Fibroblast of gingiva (primary cell): ENCODE measurements at regions not wholly inside any gene's neighbourhood (a gene's known extent, or its start where the extent isn't known, plus 50 kb on each side); places are given as distances from the start of the nearest gene placed in this dataset.

Experiments
- DNase-seq: peaks from one replicate; pipeline ENCODE4 v3.0.0-alpha.2; 2011; ENCODE audit warnings: low read depth

DNA sequence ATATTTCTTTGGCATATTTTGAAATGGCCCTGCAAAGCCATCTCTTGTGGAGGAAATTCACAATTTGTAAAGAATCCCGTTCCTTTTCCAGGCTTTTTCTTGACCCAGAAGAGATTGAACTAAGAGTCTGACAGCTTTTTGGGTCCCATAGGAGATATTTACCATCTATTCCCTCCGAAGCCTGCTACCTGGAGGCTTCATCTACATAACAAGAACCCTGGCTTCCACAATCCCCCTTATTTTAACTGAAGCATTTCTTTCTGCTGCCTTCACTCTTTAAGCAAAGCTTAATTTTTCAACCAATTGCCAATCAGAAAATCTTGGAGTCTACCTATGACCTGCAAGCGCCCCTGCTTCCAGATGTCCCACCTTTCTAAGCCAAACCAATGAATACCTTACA lies 248.1 kb upstream of the GADL1 start:
- no peak for DNase-seq

DNA sequence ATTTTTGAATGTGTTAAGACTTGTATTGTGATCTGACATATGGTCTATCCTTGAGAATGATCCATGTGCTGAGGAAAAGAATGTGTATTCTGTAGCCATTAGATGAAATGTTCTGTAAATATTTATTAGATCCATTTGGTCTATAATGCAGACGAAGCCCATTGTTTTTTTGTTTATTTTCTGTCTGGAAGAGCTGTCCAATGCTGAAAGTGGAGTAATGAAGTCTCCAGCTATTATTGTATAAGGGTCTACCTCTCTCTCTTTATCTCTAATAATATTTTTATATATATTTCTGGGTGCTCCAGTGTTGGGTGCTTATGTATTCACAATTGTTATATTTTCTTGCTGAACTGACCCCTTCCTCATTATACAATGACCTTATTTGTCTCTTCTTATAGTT lies 250.6 kb upstream of the GADL1 start:
- DNase-seq = no peak

DNA sequence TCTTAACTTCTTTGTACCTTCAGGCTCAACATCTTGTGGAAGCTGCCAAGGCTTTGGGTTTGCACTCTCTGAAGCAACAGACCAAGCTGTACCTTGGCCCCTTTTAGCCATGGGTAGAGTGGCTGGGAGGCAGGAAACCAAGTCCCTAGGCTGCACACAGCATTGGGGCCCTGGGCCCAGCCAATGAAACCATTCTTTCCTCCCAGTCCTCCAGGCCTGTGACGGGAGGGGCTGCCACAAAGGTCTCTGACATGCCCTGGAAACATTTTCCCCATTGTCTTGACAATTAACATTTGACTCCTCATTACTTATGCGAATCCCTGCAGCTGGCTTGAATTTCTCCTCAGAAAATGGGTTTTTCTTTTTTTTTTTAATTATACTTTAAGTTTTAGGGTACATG lies 253.1 kb upstream of the GADL1 start:
- no peak for DNase-seq

DNA sequence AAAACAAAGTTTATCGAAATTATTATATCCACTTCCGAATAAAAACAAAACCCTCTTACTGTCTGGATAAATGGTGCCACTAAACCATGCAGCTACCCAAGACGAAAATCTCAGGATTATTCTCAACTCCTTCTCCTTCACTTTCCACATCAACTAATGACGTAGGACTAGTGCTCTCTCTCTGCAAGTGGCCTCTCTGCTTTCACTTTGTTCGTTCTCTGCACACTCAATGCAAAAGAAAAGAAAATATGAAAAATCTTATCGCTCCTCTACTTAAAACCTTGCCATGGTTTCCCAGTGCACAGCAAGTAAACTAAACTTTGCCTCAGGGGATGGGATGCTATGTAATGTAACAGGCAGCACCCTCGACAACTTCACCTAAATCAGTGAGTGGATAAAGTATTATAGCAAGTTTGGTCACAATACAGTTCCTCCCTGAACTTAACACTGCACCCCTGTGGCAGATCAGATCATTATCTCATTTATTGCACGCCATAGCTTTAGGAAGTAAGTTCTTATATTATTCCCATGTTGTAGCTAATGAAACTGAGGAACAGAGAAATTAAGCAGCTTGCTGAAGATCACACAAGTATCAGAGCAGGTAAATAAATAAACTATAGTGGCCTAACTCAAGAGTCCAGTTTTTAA lies 262.7 kb upstream of the GADL1 start:
- no peak for DNase-seq

DNA sequence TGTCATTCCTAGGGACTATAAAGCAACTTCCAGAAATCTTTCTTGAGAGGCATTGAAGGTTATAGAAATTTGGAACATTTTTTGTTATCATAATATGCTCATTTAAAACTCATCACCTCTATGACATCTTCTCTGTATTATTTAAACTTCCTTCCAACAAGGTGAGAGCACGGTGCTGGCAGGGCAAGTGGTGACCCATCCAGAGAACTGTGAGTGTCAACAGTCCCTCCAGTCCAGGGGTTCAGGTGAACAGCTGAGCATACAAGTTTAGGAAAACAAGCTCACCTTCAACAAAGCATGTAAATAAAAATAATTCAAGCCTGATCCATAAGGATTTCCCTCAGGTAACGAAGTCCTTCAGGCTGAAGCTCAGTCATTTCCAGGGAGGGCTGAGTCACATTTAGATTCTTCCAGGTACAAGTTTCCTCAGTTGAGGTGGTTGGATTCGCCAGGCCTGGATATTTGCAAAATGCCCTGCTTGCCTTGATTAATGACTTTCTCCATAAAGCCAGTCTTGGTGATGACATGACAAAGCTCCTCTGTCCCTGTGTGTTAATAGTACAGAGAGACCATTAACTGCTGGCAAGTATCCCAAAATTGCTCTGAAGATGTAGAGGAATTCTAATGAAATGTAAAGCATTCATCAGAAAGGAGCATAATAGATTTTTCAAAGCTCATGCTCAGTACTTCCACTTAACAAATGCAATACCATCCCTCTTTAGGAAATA lies 263.6 kb upstream of the GADL1 start:
- peak; percentile 34 for DNase-seq

DNA sequence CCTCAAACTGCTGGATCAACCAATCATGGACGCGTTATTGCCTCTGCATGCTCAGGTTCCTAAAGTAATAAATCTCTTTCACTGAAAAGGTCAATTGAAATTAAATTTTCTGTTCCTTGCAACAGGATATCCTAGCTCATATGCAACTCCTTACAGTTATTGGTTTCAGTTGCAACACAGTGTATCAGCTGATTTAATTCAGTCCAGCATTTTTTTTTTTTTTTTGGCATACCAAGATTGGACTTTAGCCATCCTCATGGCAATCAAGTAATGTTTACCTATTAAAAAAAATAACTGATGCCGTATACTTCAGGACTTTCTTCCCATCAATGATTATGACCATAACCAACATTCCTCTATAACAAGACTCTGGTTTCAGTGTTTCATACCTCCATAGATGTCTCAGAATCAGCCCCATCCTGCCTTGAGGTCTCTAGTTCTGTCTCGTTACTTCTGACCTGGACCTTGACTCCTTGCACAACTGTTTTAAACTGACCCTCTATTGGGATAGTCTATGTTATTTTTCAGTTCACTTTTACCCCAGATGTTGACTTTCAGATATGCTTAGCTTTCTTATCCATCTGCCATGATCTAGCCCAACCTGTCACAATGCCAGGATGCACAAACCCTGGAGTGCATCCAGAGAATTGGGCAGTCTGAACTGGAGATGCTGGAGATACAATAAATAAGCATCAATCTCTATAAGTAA lies 265.0 kb upstream of the GADL1 start:
- DNase-seq = peak; percentile 88

DNA sequence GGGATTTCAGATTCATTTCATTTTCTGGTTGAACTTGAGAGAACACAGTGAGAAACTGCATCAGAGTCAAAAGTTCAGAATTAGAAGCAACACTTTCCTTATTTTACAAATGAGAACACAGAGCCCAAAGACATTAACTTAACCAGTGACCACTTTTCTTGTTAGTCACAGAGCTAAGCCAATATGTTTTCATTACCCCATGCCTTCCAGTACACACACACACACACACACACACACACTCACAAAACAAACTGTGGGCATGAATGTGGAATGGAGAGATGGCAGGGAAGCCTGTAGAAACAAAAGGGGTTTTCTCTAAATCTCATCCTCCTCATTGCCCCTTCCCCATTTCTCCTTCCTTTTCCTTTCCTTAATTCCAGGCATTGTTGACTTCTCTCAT lies 267.4 kb upstream of the GADL1 start:
- no peak for DNase-seq

DNA sequence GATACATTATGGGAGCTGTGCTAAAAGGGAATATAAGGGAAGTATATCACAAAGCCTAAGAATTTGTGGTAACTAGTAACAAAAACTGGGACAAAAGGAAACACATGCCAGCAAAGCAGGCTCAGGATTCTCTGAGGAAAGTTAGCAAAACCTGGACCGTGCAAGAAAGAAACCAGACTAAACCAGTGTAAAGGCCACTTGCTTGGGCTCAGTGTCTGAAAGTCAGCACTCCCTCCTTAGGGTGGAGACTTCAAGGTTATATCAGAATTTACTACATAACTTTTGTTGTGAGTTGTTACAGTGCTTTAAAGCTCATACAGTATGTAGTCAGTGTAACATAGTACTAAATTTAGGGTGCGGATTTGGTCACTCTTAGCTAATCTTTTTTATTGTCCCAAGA lies 269.9 kb upstream of the GADL1 start:
- no peak for DNase-seq

DNA sequence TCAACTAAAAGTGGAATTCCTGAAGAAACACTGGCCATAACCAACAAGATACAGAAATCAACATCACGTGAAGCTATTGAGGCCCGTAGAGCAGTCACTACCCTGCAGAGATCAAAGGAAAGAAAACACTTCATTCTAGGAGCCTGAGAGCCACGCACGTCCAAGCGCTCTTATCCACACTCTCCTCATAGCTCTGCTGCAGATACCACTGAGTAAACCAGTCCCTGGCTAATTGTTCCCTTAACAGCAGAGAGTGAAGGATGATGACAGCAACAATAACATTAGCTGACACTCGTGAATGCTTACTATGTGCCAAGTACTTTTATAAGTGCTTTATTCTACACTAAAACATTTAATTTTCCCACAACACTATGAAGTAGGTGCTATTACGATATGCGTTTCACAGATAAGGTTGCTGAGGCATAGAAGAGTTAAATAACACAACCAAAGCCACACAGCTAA lies 271.0 kb upstream of the GADL1 start:
- no peak for DNase-seq

DNA sequence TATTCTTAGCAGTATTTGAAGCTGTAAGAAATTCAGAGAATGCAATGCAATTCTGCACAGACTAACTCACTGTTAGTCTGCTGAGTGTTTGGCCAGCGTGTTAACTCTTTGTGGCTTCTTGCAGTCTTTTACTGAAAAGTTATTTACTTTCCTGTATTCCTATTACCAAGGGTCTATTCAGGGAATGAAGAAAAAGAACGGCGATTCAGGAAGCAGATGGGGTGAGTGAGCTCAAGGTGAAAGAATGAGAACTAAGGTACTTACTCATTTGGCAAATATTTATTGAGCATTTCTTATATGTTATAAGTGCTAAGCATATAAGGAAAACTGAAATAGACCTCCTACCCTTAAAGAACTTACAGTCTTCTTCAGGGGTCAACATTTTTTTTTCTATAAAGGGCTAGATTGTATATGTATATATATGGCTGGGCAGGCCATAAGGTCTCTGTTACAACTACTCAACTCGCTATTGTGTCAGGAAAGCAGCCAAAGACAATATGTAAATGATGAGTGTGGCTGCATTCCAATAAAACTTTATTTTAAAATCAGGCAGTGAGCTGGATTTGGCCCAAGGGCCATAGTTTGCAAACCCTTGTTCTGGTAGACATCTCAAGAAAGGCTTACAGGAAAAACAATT lies 271.9 kb upstream of the GADL1 start:
- peak; percentile 90 for DNase-seq

DNA sequence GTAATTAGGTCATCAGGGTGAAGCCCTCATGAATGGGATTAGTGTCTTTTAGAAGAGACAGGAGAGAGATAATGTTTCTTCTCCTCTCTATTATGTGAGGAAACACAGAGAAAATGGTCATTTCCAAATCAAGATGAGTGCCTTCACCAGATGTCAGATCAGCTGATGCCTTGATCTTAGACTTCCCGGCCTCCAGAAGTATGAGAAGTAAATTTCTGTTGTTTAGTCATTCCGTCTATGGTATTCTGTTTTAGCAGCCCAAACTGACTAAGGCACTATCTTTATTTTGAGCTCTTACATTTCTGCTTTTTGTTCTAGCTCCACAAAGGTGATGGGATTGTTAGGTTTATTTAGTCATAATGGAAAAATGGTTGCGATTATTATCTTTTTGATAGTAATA lies 273.2 kb upstream of the GADL1 start:
- DNase-seq = no peak

DNA sequence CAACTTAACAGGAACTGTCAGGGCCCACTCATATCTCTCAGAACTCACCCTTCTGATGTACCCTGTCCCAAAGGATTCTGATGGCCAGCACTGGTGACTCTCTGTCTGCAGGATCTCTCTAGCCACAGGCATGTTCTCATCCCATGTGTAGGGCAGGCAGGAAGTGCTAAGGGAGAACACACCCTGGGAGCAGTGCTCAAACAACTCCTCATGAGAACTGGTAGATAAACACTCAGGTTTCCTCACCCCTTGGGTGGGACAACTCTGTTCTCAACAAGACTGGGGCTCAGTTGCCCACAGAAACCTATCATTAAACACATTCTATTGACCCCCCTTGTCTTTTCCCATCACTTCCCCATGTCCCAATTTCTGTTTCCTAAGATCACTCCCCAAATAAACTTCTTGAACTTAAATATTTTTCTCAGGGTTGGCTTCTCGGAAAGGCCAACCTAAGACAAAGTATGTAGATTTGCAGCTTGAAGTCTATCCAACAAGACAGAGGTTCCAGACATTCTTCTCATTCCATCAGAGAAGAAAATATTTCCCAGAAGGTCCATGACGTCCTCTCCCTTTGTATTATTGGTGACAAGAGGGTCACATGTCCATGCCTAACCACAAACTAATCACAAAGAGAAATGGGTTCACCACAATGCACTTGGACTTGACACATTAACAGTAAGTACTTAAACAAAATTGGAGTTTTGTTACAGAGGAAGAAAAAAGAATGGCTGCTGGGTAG lies 276.6 kb upstream of the GADL1 start:
- DNase-seq = peak; percentile 85

DNA sequence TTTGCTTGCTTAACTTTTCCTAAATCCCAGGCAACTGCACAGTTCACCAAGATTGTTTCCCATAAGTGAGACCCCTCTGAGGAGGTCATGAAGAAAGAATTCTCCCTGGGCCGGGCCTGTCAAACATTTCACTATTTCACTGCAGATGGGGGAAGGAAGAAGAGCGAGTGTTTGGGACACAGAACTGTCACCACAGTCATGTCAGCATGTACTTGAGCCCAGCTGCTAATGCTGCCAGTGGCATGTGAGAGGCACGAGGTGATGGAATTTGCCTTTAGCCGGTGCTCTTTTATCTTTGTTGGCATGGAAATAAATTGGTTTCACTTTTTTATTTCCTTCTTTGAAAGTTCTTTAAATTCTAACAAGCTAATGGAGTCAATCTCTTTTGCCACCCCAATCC lies 277.9 kb upstream of the GADL1 start:
- no peak for DNase-seq

DNA sequence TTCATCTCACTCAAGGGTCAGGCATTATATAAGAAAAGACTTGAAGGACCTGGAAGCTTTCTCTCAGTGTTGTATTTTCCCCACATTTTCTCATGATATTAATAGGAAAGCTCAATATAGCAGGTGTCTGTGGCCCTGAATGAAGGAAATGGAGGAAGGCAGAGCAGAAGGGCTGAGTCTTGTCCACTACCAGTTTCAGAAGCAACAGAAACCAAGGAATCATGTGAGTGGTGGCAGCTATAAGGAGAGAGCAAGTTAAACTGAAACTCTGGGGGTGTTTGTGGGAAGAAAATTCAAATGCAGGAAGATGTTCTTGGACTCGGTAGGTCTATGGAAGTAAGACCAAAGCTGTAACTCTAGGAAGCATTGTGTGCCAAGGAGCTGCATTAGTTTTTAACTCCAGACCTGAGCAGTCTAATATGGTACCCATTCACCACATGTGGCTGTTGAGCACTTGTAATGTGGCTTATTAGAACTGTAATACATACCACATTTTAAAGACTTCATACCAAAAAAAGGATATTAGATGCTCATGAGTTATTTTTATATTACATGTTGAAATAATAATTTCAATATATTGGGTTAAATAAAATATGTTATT lies 278.8 kb upstream of the GADL1 start:
- DNase-seq = no peak

DNA sequence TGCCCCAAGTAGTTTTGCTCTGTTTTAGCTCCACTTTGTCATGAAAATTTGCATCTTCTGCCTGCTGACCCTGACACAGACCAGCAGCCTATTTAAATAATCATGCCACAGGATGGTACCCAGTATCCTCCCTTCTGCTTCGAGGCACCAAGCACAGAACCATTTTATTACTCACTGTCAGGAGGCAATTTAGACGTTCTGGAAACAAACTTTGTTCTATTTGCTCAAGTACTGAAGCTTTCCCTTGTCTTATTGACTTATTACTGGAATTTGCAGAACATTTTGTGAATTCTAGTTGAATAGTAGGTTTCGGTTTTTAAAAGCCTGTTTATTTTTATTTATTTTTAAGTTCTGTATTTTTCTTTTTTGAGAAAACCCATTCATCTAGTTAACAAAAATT lies 279.6 kb upstream of the GADL1 start:
- no peak for DNase-seq

DNA sequence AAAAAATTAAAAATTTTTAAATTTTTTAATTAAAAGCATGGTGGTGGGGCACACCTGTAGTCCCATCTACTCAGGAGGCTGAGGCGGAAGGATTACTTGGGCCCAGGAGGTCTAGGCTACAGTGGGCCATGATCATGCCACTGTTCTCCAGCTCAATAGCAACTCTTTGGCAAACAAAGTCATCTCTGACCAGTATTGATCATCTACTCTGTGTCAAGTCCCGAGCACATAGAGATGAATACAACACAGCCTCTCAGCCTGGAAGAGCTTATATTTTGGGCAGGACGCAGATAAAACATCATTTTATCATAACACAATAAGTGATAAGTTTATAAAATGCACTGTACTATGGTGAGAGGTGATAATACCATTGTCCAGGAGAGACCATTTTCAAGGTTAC lies 281.6 kb upstream of the GADL1 start:
- DNase-seq = no peak

DNA sequence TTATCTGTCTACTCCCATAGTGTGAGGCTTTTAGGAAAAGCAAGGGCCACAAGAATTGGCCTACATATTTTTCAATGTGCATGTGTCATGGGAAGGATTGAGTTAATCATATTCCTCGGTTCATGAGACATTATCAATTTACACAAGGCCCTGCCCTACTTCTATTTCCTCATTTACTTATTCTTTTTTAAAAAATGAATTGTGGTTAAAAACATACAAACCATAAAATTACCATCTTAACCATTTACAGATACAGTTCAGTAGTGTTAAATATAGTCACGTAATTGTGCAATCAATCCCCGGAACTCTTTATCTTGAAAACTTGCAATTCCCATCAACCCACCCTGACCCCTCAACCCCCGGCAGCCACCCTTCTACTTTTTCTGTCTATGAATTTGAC lies 284.0 kb upstream of the GADL1 start:
- no peak for DNase-seq

DNA sequence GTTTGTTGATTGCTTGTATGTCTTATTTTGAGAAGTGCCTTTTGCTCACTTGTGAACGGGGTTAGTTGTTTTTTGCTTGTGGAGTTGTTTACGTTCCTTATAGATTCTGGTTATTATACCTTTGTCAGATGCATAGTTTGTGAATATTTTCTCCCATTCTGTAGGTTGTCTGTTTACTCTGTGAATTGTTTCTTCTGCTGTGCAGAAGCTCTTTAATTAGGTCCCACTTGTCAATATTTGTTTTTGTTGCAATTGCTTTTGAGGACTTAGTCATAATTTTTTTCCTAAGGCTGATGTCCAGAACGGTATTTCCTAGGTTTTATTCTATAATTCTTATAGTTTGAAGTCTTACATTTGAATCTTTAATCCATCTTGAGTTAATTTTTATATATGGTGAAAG lies 285.3 kb upstream of the GADL1 start:
- DNase-seq = no peak

DNA sequence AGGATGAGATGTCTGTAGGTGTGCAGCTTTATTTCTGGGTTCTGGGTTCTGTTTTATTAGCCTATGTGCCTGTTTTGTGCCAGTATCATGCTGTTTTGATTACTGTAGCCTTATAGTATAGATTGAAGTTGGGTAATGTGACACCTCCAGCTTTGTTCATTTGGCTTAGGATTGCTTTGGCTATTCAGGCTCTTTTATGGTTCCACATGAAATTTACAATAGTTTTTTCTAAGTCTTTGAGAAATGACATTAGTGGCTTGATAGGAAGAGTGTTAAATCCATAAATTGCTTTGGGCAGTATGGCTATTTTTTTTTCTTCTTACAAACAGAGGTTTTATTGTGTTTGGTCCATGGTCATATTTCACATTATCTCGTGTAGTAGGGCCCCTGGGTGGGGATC lies 285.8 kb upstream of the GADL1 start:
- DNase-seq = no peak

DNA sequence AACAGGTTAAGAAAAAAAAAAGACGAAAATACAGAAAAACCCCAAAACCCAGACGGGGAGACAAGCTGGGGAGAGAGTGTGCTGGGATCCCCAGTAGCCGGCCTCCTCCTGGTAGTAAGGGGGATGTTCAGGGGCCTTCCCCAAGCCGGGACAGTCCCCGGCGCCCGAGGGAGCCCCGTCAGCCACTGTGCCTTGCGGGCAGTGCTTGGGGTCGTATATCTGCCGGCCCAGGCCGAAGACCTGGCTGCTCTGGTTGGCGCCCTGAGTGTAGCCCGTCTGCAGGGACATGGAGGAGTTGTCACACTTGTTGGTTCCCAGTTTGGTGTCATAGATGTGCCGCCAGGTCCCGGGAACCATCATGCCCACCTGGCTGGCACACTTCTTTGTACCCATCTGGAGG lies 287.2 kb upstream of the GADL1 start:
- no peak for DNase-seq

DNA sequence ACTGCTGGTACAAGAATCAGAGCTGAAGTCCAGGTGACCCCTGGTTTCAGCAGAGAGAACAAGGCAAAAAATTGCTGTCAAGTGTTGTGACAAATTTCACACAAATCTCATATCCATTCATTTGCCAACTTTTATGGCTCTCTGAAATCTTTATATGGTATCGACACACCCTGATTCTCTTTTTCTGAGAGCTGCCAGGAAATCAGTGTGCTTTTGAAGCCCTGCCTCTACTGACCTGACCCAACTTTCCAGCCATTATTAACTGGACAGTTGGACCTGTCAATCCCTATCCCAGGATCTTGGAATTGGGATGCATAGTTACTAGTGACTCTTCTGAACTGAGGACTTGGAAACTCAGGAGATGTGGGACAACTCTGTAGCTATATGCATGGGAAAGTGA lies 288.2 kb upstream of the GADL1 start:
- DNase-seq = no peak
